ENCODE measurements at regions not wholly inside any gene's neighbourhood (a gene's known extent, or its start where the extent isn't known, plus 50 kb on each side); places are given as distances from the start of the nearest gene placed in this dataset.

DNA sequence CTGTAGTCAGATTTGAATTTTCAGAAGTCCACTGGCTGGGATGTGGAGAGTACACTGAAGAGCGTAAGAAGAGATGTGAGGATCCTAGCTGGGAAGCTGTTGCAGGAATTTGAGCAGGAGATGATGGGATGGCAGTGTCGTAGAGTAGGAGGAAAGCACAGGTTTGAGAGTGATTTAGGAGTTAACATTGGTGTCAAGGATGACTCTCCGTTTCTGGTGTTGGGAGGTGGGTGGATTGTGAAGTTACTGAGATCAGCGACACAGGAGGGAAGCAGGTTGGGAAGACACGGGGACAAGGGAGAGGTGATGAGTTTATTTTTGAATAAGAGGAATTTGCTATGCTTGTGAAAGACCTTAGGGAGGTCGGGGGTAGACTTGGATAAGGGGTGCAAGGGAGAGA is 434.2 kb upstream of the TPM1 start:
- DNase-seq (ENCODE audit: low read depth in 2 of 2), result no peak

GRCh38 chr15:62610265-62610869 is 432.2 kb upstream of the TPM1 start:
- no peak for DNase-seq (ENCODE audit: low read depth in 2 of 2)

DNA sequence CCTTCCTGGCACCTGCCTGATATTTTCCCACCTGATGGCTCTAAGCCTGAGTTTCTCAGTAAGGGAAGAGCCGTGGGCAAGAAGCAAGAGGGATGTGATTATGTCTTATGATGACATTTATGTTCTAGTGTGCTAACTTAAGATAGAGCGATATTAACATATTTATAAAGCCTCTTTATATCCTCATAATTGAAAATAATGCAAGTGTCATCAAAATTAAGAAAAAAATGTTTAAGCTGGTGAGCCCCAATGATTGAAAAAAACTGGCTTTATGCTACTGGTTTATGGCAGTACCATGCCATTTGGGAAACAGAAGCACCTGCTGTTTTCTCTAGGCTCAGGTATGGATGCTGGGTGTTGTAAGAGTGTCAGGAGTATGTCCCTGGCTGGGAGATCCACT is 431.5 kb upstream of the TPM1 start:
- no peak for DNase-seq (ENCODE audit: low read depth in 2 of 2)

GRCh38 chr15:62612183-62612733 is 430.3 kb upstream of the TPM1 start:
- DNase-seq (ENCODE audit: low read depth in 2 of 2), result no peak

DNA sequence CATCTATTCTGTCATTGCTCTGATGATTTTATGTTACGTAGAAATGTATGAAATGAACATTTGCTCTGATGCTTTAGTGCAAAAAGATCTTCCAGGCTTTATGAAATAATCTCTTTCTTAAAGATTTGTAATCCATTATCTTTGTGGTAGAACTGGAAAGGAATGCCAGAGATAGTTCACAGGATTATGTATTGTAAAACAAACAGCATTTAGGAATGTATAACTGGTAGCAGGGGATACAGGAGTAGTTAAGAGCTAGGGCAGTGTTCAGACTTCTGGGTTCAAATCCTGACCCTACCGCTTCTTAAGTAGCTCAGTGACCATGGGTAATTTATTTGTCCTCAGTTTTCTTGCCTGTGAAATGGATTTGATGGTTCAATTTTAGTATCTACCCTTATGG is 429.8 kb upstream of the TPM1 start:
- DNase-seq (ENCODE audit: low read depth in 2 of 2), result no peak

GRCh38 chr15:62616746-62617145 is 425.8 kb upstream of the TPM1 start:
- DNase-seq (ENCODE audit: low read depth in 2 of 2), result no peak

DNA sequence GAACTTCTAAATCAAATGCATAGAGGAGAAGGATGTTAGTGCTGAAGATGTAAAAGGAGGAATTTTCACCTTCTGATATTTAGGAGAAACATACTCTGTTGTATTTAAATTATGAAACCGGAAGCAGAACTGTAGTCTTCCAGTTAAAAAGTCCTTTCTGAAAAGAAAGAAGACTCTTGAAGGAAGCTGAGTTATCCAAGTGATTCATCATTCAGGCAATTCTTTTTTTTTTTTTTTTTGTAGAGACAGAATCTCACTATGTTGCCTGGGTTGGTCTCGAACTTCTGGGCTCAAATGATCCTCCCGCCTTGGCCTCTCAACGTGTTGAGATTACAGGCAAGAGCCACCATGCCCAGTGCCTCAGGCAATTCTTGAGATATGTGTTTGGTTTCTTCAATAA is 424.8 kb upstream of the TPM1 start:
- no peak for DNase-seq (ENCODE audit: low read depth in 2 of 2)

DNA sequence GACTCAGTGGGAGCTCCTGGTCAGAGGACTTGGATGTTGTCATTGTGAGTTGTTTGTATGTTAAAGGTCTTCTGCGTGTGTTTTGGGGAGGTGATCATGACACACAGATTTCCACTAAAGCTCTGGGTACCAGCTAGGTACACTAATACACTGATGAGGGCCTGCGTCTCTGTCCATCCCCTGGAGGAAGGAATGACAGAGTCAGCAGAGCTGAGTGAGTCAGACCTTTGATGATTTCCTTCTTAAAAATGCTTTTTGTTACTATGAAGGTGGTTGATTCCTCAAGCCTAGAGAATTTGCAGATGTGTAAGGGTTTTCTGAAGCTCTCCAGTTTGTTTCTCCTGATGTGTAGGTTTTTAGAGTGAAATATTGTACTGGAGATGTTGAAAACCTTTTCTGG is 424.1 kb upstream of the TPM1 start:
- no peak for DNase-seq (ENCODE audit: low read depth in 2 of 2)

- no peak for DNase-seq (ENCODE audit: low read depth in 2 of 2)
Observed at GRCh38 chr15:62618846-62619504, 423.6 kb upstream of the TPM1 start.

DNA sequence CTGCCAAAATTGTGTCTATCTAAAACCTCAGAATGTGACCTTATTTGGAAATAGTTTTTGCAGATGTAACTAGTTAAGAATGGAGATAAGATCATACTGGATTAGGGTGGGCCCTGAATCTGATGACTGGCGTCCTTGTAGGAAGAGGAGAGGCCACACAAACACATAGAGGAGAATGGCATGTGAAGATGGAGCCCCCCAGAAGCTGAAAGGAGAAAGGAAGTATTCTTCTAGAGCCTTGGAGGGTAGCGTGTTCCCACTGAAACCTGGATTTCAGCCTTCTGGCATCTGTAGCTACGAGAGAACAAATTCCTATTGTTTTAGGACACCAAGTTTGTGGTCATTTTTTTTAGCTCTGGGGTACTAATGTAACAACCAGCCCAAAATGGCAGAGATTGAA is 423.0 kb upstream of the TPM1 start:
- no peak for DNase-seq (ENCODE audit: low read depth in 2 of 2)

- no peak for DNase-seq (ENCODE audit: low read depth in 2 of 2)
Observed at GRCh38 chr15:62622775-62623174, 419.8 kb upstream of the TPM1 start.

- no peak for DNase-seq (ENCODE audit: low read depth in 2 of 2)
Observed at GRCh38 chr15:62624547-62625378, 417.8 kb upstream of the TPM1 start.

- DNase-seq (ENCODE audit: low read depth in 2 of 2), result no peak
Observed at GRCh38 chr15:62625429-62626033, 417.0 kb upstream of the TPM1 start.

DNA sequence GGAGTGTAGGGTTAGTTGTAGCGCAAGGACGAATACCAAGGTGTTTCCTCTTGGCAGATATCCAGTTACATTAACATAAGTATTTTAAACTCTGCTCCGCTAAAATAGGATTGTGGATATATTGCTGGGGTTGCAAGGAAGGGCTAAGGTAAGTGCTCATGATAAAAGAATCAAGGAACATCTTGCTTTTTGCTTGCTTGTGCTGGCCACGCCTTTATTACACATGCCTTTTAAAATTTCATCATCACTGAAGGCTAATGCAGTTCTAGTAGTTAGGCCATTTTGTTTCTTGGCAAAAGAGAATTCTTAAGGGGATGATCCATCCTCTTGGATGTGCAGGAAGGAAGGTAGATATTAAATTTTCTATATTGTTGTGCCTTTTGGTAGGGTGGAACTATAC is 415.6 kb upstream of the TPM1 start:
- DNase-seq (ENCODE audit: low read depth in 2 of 2), result no peak

DNA sequence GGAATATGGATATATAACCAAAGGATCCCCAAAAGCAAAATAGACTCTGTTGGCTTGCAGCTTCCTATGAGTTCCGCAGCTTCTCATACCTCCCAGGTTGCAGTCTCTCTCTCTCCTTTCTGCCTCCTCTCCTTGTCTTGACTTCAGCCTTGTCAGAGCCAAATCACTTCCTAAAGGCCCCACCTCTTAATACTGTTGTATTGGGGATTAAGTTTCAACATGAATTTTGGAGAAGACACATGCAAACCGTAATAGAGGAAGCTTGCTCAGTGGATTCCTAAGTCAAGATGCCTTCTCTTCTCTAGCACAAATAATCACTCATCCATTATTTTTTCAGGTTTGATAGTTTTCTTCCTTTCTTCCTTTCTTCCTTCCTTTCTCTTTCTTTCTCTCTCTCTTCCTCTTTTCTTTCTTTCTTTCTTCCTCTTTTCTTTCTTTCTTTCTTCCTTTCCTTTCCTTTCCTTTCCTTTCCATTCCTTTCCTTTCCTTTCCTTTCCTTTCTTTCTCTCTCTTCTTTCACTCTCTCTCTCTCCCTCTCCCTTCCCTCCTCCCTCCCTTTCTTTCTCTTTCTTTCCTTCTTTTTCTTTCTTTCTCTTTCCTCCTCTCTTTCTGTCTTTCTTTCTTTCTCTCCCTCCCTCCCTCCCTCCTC is 411.3 kb upstream of the TPM1 start:
- DNase-seq (ENCODE audit: low read depth in 2 of 2), result no peak

- DNase-seq (ENCODE audit: low read depth in 2 of 2), result no peak
Observed at GRCh38 chr15:62636823-62637573, 405.5 kb upstream of the TPM1 start.

DNA sequence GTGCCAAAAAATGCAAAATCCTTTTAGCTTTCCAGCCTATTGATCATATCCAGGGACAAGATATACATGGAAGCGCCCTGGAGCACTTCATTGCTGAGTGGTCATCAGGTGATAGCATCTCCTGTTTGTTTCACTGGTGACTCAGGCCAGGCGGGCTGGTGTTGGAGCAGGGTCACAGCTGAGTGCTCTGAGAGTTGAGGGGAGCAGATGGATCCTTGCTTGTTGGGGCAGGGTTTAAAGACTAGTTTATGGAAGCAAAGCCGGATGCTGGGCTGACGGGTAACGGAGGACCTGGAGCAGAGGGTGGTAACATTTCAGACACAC is 405.0 kb upstream of the TPM1 start:
- DNase-seq (ENCODE audit: low read depth in 2 of 2), result no peak

DNA sequence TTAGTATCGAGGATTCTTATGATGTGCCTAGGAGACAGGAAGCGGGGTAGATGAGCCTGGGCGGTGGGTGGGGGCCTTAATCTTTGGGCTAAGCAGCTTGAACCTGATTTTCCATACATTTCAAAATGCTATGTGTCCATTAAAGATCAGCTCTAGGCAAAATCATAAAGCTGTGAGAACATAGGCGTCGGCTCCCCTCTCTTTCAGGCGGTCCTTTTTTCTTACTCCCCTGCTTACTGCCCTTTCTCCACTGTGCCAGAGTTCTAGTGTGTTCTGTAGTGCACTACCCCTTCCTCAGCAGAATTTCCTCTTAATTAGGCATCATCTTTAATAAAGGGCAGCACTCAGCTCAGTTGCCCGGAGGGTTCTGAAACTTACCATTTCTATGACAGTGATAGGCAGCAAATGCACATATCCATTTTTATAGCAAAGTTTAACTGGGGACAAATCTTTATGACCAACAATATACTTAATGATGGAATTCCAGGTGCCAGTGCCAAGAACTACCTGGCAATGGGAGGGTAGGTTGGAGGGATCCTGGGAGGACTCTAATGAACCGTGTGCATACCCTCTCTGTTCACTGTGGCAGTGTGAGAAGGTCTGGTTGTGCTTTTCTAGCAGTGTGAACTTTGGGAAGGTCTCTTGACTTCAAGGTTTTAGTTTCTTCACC is 404.5 kb upstream of the TPM1 start:
- no peak for DNase-seq (ENCODE audit: low read depth in 2 of 2)

DNA sequence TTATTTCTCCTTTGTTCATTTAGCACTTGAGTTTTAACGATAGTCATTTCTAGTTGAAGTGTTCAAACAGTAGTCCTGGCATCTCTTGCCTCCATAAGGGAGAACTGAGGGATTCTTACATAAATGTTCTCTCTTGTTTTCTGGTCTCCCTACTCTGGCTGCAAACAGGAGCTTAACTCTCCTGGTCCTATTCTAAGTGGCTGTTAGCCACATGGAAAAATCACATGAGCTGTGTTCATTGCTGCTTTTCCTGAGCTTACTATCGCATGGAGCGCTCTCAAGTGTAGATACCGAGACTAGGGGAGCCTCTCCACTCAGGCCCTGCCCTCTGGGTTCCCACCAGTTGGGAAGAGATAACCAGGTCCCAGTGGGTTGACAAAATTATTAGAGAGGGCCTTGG is 403.1 kb upstream of the TPM1 start:
- DNase-seq (ENCODE audit: low read depth in 2 of 2), result no peak

- no peak for DNase-seq (ENCODE audit: low read depth in 2 of 2)
Observed at GRCh38 chr15:62639906-62640605, 402.5 kb upstream of the TPM1 start.
